Keratinocyte (primary cell): ENCODE measurements at regions not wholly inside any gene's neighbourhood (a gene's known extent, or its start where the extent isn't known, plus 50 kb on each side); places are given as distances from the start of the nearest gene placed in this dataset.

Experiments used
- DNase-seq: peaks from one replicate; pipeline ENCODE4 v3.0.0-alpha.2; 2011; ENCODE audit warnings: low read depth, missing footprints, low spot score
- FAIRE-seq: peaks from 2 replicates; lab custom pipeline; 2011; peaks lifted over from hg19 to GRCh38; lab: Jason Lieb, UNC
- H2AFZ ChIP-seq: 2 replicates; pipeline ENCODE4 v1.6.0; 2012; ENCODE audit warnings: low read length, control low read depth, inconsistent platforms; ENCODE audit not compliant: control insufficient read depth
- H3K27ac ChIP-seq: 2 replicates; pipeline ENCODE4 v1.5.1; 2011; ENCODE audit warnings: low read length; ENCODE audit not compliant: control insufficient read depth, insufficient read depth
- H3K27me3 ChIP-seq: 3 replicates; pipeline ENCODE4 v1.6.0; 2011; ENCODE audit warnings: low read length; ENCODE audit not compliant: control insufficient read depth, insufficient read depth; ENCODE audit errors: extremely low read depth
- H3K36me3 ChIP-seq, 2 experiments: 2 replicates in 1 of 2; 3 replicates in 1 of 2; pipeline ENCODE4 v1.5.1; 2011; ENCODE audit warnings: low read length in 2 of 2, mild to moderate bottlenecking in 1 of 2; ENCODE audit not compliant: control insufficient read depth in 2 of 2, insufficient read depth in 2 of 2; ENCODE audit errors: extremely low read depth in 1 of 2
- H3K4me1 ChIP-seq: 3 replicates; pipeline ENCODE4 v1.5.1; 2011; ENCODE audit warnings: low read length; ENCODE audit not compliant: control insufficient read depth, insufficient read depth; ENCODE audit errors: extremely low read depth
- H3K4me2 ChIP-seq: 3 replicates; pipeline ENCODE4 v1.6.0; 2011; ENCODE audit warnings: low read depth, low read length; ENCODE audit not compliant: control insufficient read depth, insufficient read depth; ENCODE audit errors: extremely low read depth
- H3K4me3 ChIP-seq, 3 experiments: fragments of 200-600 bp in 1 of 3; sonication (generic) in 1 of 3; 2 replicates in 2 of 3; 3 replicates in 1 of 3; pipeline ENCODE4 v1.5.1; 2011 to 2016; ENCODE audit warnings: low read length in 3 of 3, mild to moderate bottlenecking in 3 of 3, control low read depth in 2 of 3, inconsistent platforms in 1 of 3, low read depth in 1 of 3, mixed read lengths in 1 of 3, mixed run types in 1 of 3, moderate library complexity in 1 of 3; ENCODE audit not compliant: control insufficient read depth in 2 of 3, insufficient read depth in 2 of 3; ENCODE audit errors: extremely low read depth in 1 of 3
- H3K79me2 ChIP-seq: 2 replicates; pipeline ENCODE4 v1.6.0; 2012; ENCODE audit warnings: low read length; ENCODE audit not compliant: control insufficient read depth, insufficient read depth
- H3K9ac ChIP-seq: 3 replicates; pipeline ENCODE4 v1.6.0; 2011; ENCODE audit warnings: low read length; ENCODE audit not compliant: control insufficient read depth, insufficient read depth; ENCODE audit errors: extremely low read depth
- H3K9me1 ChIP-seq: 3 replicates; pipeline ENCODE4 v1.6.0; 2011; ENCODE audit warnings: low read length; ENCODE audit not compliant: control insufficient read depth, insufficient read depth; ENCODE audit errors: extremely low read depth
- H3K9me3 ChIP-seq: 2 replicates; pipeline ENCODE4 v1.5.1; 2012; ENCODE audit warnings: low read depth, low read length; ENCODE audit not compliant: control insufficient read depth
- H4K20me1 ChIP-seq: 3 replicates; pipeline ENCODE4 v1.6.0; 2011; ENCODE audit warnings: low read length; ENCODE audit not compliant: control insufficient read depth, insufficient read depth; ENCODE audit errors: extremely low read depth
- CTCF ChIP-seq, 3 experiments: IDR thresholded peaks in 1 of 3; conservative IDR thresholded peaks in 1 of 3; optimal IDR thresholded peaks in 1 of 3; 2 replicates in 2 of 3; 3 replicates in 1 of 3; pipeline versions ENCODE3 to v1.5.1; 2011; ENCODE audit warnings: low read length in 3 of 3, mild to moderate bottlenecking in 3 of 3, moderate library complexity in 2 of 3, control low read depth in 1 of 3, inconsistent platforms in 1 of 3; ENCODE audit not compliant: insufficient read depth in 2 of 3; ENCODE audit errors: extremely low read depth in 1 of 3
- EZH2 ChIP-seq: IDR thresholded peaks from one replicate; pipeline ENCODE4 v1.6.1; 2012; ENCODE audit warnings: inconsistent platforms, mild to moderate bottlenecking, low read length, moderate library complexity
- dilution Hi-C: fragments of 300-500 bp; cut with MboI; formaldehyde crosslinking; loops from one replicate; pipeline ENCODE4 v1.7.0; 2020; ENCODE audit warnings: low sequenced_read_pairs; ENCODE audit not compliant: extremely low pct_ligation_motif_present

GRCh38 chr10:108582888-108583287 lies 1340.4 kb downstream of the XPNPEP1 start:
- Histone ChIP-seq H3K36me3 (no peaks in the 10 kb centered on the region), H2AFZ (no peak overlapping the region), H3K9ac (no peak overlapping the region), H3K4me3 (no peak overlapping the region), H3K4me1 (no peaks in the 10 kb centered on the region), H3K9me3 (no peaks in the 10 kb centered on the region), H3K27ac (no peak overlapping the region), H4K20me1 (no peaks in the 10 kb centered on the region), H3K9me1 (no peaks in the 10 kb centered on the region), H3K27me3 (no peaks in the 10 kb centered on the region), H3K4me2 (no peak overlapping the region), H3K79me2 (no peaks in the 10 kb centered on the region)
- dilution Hi-C loops, result no loop called here
- TF ChIP-seq CTCF (optimal IDR thresholded peaks at IDR 0.05 in 1 of 3, IDR thresholded peaks at IDR 0.05 in 1 of 3, conservative IDR thresholded peaks at IDR 0.05 in 1 of 3; ENCODE audit: extremely low read depth in 1 of 3, insufficient read depth in 2 of 3, low read length in 3 of 3) (no peak), EZH2 (no peak)
- FAIRE-seq (no peak), DNase-seq (no peak)

GRCh38 chr10:108582387-108582786 lies 1340.9 kb downstream of the XPNPEP1 start:
- no peak overlapping the region for H3K27ac ChIP-seq
- no peaks in the 10 kb centered on the region for H4K20me1 ChIP-seq
- no peaks in the 10 kb centered on the region for H3K9me1 ChIP-seq
- H2AFZ ChIP-seq, result no peak overlapping the region
- no peaks in the 10 kb centered on the region for H3K36me3 ChIP-seq
- DNase-seq, result no peak
- FAIRE-seq, result no peak
- no peak for TF ChIP-seq CTCF (optimal IDR thresholded peaks at IDR 0.05 in 1 of 3, IDR thresholded peaks at IDR 0.05 in 1 of 3, conservative IDR thresholded peaks at IDR 0.05 in 1 of 3; ENCODE audit: extremely low read depth in 1 of 3, insufficient read depth in 2 of 3, low read length in 3 of 3)
- TF ChIP-seq EZH2, result no peak
- no peak overlapping the region for H3K4me2 ChIP-seq
- no peaks in the 10 kb centered on the region for H3K79me2 ChIP-seq
- H3K9me3 ChIP-seq, result no peaks in the 10 kb centered on the region
- no peak overlapping the region for H3K4me3 ChIP-seq
- no peaks in the 10 kb centered on the region for H3K4me1 ChIP-seq
- H3K9ac ChIP-seq, result no peak overlapping the region
- H3K27me3 ChIP-seq, result no peaks in the 10 kb centered on the region
- dilution Hi-C loops, result no loop called here
